Activated naive CD4-positive, alpha-beta T cell treated with anti-CD3 and anti-CD28 coated beads, Interleukin-2, amount 50 U/mL, for 72 hours (primary cell): ENCODE measurements at regions not wholly inside any gene's neighbourhood (a gene's known extent, or its start where the extent isn't known, plus 50 kb on each side); places are given as distances from the start of the nearest gene placed in this dataset.
A peak's percentile ranks its signal among the peaks of the same experiment; 100 is the strongest.

Experiments
- ATAC-seq, 2 donors: fragments of 150-1000 bp; cut with Tn5 transposase; 2 replicates each; pipeline ENCODE4 v1.10.0; 2021; ENCODE audit warnings: mild to moderate bottlenecking in 2 of 2, moderate library complexity in 2 of 2
- DNase-seq, 2 donors: peaks; one replicate each; pipeline ENCODE4 v3.0.0; 2021 to 2022; ENCODE audit warnings: low spot score in 2 of 2
- H3K27ac Mint-ChIP-seq, 2 donors: one replicate each; pipeline ENCODE4 v1.8.0; 2022; ENCODE audit warnings: mild to moderate bottlenecking in 2 of 2, mixed read lengths in 2 of 2
- H3K36me3 Mint-ChIP-seq, 2 donors: one replicate each; pipeline ENCODE4 v1.8.0; 2022; ENCODE audit warnings: mixed read lengths in 2 of 2
- H3K9me3 Mint-ChIP-seq, 2 donors: one replicate each; pipeline ENCODE4 v1.8.0; 2022; ENCODE audit warnings: mixed read lengths in 2 of 2

- H3K36me3 Mint-ChIP-seq, result peaks cover 0 to 13% of the 10 kb centered on the region in 2 donors
- H3K9me3 Mint-ChIP-seq, result peaks cover 0 to 5% of the 10 kb centered on the region in 2 donors
- peak; percentile 90 to 96 for ATAC-seq
- peak overlapping the region; percentile 69 to 92 for H3K27ac Mint-ChIP-seq
- DNase-seq, result peak; percentile 53 to 68
Measured at GRCh38 chr7:17144322-17144721, 154.1 kb upstream of the AHR start.

GRCh38 chr7:17146621-17147020 is 151.8 kb upstream of the AHR start:
- Mint-ChIP-seq H3K36me3 (peaks cover 0 to 13% of the 10 kb centered on the region in 2 donors), H3K9me3 (peaks cover 0 to 5% of the 10 kb centered on the region in 2 donors), H3K27ac (no peak overlapping the region)
- no peak for DNase-seq
- ATAC-seq, result no peak

DNA sequence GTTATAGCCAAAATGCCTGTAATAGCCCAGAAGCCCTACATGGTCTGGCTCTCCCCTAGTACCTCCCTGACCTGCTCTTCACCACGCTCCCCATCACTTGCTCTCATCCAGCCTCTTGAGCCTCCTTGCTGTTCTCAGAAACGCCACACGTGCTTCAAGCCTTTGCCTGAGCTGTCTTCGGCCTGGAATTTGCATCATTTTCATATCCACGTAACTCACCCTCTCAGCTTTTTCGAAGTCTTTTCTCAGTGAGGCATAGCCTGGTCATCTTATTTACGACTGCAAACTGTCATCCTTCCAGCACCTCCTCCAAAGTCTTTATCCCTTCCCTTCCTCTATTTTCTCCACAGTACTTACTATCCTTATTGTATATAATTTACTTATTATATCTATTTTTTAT is 151.0 kb upstream of the AHR start:
- no peak for ATAC-seq
- DNase-seq, result no peak
- H3K36me3 Mint-ChIP-seq, result peaks cover 0 to 13% of the 10 kb centered on the region in 2 donors
- peaks cover 0 to 5% of the 10 kb centered on the region in 2 donors for H3K9me3 Mint-ChIP-seq
- H3K27ac Mint-ChIP-seq, result no peak overlapping the region

DNA sequence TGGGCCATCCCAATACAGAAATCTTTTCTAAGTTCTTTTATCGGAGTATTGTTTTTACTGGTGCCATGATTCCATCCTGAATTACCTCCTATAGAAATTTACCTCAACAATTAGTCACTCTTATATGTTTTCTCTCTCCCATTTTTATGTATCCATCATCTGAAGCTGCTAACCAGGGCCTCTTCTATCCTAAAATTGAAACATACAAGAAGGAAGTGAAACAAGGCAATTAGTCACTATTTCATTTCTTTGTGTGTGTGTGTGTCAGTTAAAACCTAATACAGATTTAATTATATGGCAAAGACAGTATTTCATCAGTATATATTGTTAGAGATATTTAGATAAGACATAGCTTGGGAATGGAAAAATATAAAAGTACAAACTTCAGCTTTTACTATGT is 148.4 kb upstream of the AHR start:
- Mint-ChIP-seq H3K36me3 (no peaks in the 10 kb centered on the region), H3K27ac (no peak overlapping the region), H3K9me3 (no peaks in the 10 kb centered on the region)
- DNase-seq, result no peak
- peak; percentile 37 to 64 for ATAC-seq

DNA sequence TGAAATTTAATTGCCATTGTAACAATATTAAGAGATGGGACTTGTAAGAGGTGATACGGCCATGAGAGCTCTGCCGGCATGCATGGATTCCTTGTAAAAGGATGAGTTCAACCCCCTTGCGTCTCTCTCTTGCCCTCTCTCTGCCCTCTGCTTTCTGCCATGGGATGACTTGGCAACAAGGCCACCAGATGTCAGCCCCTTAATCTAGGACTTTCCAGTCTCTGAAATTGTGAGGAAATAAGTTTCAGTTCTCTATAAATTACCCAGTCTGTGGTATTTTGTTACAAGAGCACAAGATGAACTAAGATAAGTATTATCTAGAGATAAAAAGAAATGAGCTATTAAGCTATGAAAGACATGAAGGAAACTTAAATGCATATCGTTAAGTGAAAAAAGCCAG is 145.7 kb upstream of the AHR start:
- ATAC-seq (no peak), DNase-seq (no peak)
- no peak overlapping the region for H3K27ac Mint-ChIP-seq
- peaks cover 0 to 15% of the 10 kb centered on the region in 2 donors for H3K36me3 Mint-ChIP-seq
- H3K9me3 Mint-ChIP-seq, result peaks cover 0 to under 1% of the 10 kb centered on the region in 2 donors

- Mint-ChIP-seq H3K36me3 (peaks cover 0 to 23% of the 10 kb centered on the region in 2 donors), H3K9me3 (peaks cover 0 to 5% of the 10 kb centered on the region in 2 donors), H3K27ac (peak overlapping the region; percentile 16 to 59)
- DNase-seq (no peak), ATAC-seq (peak; percentile 87 to 89)
Measured at GRCh38 chr7:17153536-17153935, 144.9 kb upstream of the AHR start.

GRCh38 chr7:17155529-17155928 is 142.9 kb upstream of the AHR start:
- ATAC-seq (no peak), DNase-seq (no peak)
- H3K36me3 Mint-ChIP-seq, result peaks cover 0 to 27% of the 10 kb centered on the region in 2 donors
- peak overlapping the region in 1 of 2 donors; percentile 46 for H3K27ac Mint-ChIP-seq
- H3K9me3 Mint-ChIP-seq, result peaks cover 0 to 5% of the 10 kb centered on the region in 2 donors

GRCh38 chr7:17158261-17158660 is 140.2 kb upstream of the AHR start:
- Mint-ChIP-seq H3K9me3 (peaks cover 0 to 20% of the 10 kb centered on the region in 2 donors), H3K27ac (peak overlapping the region in 1 of 2 donors; percentile 88), H3K36me3 (peaks cover 13 to 52% of the 10 kb centered on the region in 2 donors)
- DNase-seq (no peak), ATAC-seq (no peak)

DNA sequence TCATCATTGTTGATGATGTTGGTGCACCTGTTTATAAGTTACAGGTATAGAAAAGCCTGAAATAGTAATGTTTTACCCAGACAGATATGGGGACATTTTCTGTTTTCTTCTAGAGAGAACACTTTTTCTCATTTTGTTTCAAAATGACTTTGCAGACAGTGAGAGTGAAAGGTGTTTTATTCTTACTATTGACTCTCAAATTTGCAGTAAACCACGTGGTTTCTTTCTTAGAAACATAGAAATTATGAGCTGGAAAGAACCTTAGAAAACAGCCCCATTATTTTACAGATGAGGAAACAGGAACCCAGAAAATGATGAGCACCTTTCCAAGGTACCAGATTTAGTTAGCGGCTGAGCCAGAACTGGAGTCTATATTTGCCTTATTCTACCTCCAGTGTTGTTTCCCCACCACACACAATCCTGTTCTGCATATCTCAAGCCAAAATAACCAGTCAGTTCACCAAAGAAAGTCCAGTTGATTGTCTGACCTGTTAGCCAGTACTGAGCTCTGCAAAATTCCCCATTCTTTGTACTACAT is 138.9 kb upstream of the AHR start:
- H3K36me3 Mint-ChIP-seq, result peaks cover 13 to 61% of the 10 kb centered on the region in 2 donors

GRCh38 chr7:17166824-17167379 is 131.6 kb upstream of the AHR start:
- peaks cover 9 to 27% of the 10 kb centered on the region in 2 donors for H3K36me3 Mint-ChIP-seq

More for the DNA sequence above, 138.9 kb upstream of the AHR start:
- ATAC-seq (peak; percentile 93 to 96), DNase-seq (peak in 1 of 2 donors; percentile 34)
- Mint-ChIP-seq H3K27ac (peak overlapping the region; percentile 88 to 96), H3K9me3 (peaks cover 0 to 20% of the 10 kb centered on the region in 2 donors)

GRCh38 chr7:17168416-17168815 is 130.0 kb upstream of the AHR start:
- peak overlapping the region in 1 of 2 donors; percentile 90 for H3K27ac Mint-ChIP-seq
- peak; percentile 34 to 67 for ATAC-seq

More at GRCh38 chr7:17166824-17167379, 131.6 kb upstream of the AHR start:
- ATAC-seq (peak; percentile 87 to 91), DNase-seq (no peak)
- Mint-ChIP-seq H3K9me3 (peaks cover 0 to 11% of the 10 kb centered on the region in 2 donors), H3K27ac (peak overlapping the region in 1 of 2 donors; percentile 27)

GRCh38 chr7:17171427-17171826 is 127.0 kb upstream of the AHR start:
- H3K9me3 Mint-ChIP-seq, result peaks cover 3 to 5% of the 10 kb centered on the region in 2 donors
- no peak for DNase-seq
- no peak overlapping the region for H3K27ac Mint-ChIP-seq
- H3K36me3 Mint-ChIP-seq, result peaks cover 0 to 10% of the 10 kb centered on the region in 2 donors
- no peak for ATAC-seq

More at GRCh38 chr7:17168416-17168815, 130.0 kb upstream of the AHR start:
- Mint-ChIP-seq H3K36me3 (peaks cover 0 to 14% of the 10 kb centered on the region in 2 donors), H3K9me3 (no peaks in the 10 kb centered on the region)
- no peak for DNase-seq

DNA sequence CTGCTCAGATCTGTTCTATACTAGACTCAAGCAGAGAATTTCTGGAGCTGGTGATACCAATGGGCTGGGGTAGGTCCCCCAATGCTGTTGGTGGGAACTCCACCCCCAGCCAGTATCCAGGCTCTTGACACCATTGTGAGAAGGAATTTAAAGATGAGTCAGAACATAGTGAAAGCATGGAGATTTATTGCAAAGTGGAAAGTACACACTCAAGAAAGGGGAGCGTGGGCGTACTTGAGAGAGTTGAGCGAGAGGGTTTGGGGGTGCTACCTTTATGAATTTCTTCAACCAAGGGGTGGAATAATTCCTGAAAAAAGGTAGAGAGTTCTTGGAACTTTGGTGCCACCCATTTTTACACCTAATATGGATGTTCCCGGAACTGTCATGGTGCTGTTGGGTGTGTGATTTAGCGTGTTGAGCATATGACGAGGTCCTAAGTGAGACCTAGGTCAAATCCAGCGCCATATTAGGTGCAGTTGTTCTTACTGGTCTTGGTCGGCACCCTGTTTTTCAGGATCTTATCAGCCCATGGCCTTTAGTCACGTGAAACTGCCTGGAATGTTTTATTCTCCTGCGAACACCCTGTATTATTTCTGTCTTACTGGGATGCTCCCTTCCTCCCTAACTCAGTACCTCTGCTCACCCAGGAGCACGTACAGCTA is 122.0 kb upstream of the AHR start:
- Mint-ChIP-seq H3K36me3 (peaks cover 0 to 6% of the 10 kb centered on the region in 2 donors), H3K9me3 (peaks cover 3 to 5% of the 10 kb centered on the region in 2 donors), H3K27ac (no peak overlapping the region)
- ATAC-seq, result no peak
- no peak for DNase-seq

DNA sequence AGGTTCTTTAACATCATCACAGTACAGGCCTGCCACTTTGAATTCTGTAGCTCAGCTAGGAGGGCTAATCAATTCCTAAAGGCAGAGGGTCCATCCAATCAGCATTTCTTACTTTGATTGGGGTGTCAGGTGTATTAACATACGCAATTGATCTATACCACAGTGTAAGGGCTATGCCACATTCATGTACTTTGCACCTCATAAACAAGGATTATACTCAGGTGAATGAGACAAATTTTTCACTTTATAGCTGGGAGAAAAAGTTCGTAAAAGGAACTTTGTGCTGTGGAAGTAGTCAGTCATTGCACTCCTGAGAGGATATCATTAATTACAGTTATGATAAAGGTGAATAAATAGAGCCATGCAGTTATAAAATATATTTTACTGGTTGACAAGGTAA is 119.9 kb upstream of the AHR start:
- DNase-seq, result no peak
- H3K27ac Mint-ChIP-seq, result no peak overlapping the region
- no peak for ATAC-seq
- H3K9me3 Mint-ChIP-seq, result peaks cover 3 to 5% of the 10 kb centered on the region in 2 donors
- H3K36me3 Mint-ChIP-seq, result peaks cover 0 to 6% of the 10 kb centered on the region in 2 donors

DNA sequence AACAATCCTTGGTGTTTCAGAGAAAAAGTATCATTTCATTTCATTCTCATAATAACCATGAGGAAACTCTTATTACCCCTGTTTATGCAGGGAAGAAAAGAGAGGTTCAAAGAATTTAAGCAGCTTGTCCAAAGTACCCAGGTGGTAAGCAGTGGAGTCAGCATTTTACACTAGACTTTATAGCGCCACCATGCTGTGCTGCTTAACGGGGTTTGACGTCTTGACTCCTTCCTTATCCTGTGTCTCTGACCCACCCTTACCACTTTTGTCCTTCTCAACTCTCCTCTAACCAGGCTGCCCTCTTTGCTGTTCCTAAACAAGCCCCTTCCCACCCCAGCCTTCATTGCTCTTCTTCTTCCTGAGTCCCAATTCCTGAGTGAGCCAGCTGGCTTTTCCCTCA is 117.0 kb upstream of the AHR start:
- DNase-seq (no peak), ATAC-seq (no peak)
- Mint-ChIP-seq H3K36me3 (peaks cover 0 to under 1% of the 10 kb centered on the region in 2 donors), H3K27ac (no peak overlapping the region), H3K9me3 (no peaks in the 10 kb centered on the region)

DNA sequence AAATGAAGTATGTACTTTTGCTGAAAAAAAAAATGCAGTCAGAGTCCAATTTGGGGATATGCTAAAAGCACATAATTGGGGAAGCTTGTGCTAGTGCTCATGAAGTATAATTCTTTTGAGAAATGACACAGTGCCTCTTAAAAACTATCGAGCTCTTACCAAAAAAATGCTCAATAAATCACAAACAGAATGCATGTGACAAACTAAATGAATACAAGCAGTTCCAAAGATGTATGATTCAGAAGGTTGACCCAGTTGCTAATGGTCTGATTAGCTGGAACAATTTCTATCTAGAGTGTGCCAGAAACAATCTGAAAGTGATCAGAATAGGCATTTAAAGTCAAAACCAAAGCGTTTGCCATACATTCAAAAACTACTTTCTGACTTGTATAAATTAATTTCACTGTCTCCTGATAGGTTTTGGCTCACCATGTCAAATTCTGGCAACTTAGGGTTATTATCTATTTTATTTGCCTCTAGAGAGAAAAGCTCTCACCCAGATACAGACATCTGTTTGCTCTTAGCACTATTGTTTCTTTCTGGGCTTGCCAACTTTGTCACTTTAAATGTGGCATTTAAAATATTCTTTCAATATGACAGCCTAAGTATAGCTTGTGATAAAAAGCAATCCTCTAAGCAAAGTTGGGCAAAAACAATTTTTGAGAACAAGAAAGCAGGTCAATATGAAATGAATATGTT is 114.7 kb upstream of the AHR start:
- no peak for ATAC-seq
- H3K9me3 Mint-ChIP-seq, result no peaks in the 10 kb centered on the region
- H3K27ac Mint-ChIP-seq, result no peak overlapping the region
- no peak for DNase-seq
- no peaks in the 10 kb centered on the region for H3K36me3 Mint-ChIP-seq
